HEK293 (cell line): ENCODE measurements at regions not wholly inside any gene's neighbourhood (a gene's known extent, or its start where the extent isn't known, plus 50 kb on each side); places are given as distances from the start of the nearest gene placed in this dataset.
"Not testable (repeated sequence)": the region's sequence is repeated elsewhere in the genome, so short reads cannot be mapped to it uniquely, and the experiment has no call there.

Experiments
- CTCF ChIA-PET: fragments of 350-600 bp; formaldehyde crosslinking; extraction: SDS; loops from one replicate; lab custom pipeline; 2021; ENCODE audit warnings: antibody characterized with exemption; lab: Yijun Ruan, JAX
- POLR2A ChIA-PET: fragments of 300-600 bp; formaldehyde crosslinking; extraction: SDS; loops from one replicate; lab custom pipeline; 2020; ENCODE audit warnings: antibody characterized with exemption, inconsistent platforms; lab: Yijun Ruan, JAX
- H3K27ac ChIP-seq: fragments of 200-500 bp; sonication (Bioruptor generic); 2 replicates; pipeline ENCODE4 v1.5.1; 2014; ENCODE audit warnings: low read depth, low read length, control low read depth, inconsistent platforms; ENCODE audit errors: extremely low read depth
- H3K36me3 ChIP-seq, 2 experiments: fragments of 200-500 bp in 1 of 2; sonication (Bioruptor generic) in 1 of 2; 1 replicate in 1 of 2; 2 replicates in 1 of 2; pipeline ENCODE4 v1.5.1; 2014 to 2017; ENCODE audit warnings: inconsistent platforms in 2 of 2, low read length in 2 of 2; ENCODE audit not compliant: control insufficient read depth in 2 of 2, insufficient read depth in 1 of 2
- H3K4me1 ChIP-seq: fragments of 200-500 bp; sonication (Bioruptor generic); 2 replicates; pipeline ENCODE4 v1.5.1; 2014; ENCODE audit warnings: mild to moderate bottlenecking, low read length, inconsistent platforms; ENCODE audit not compliant: control insufficient read depth, insufficient read depth
- H3K4me3 ChIP-seq: 2 replicates; pipeline ENCODE4 v1.5.1; 2011; ENCODE audit warnings: low read depth, mild to moderate bottlenecking, control low read depth, low read length, moderate library complexity
- H3K9me3 ChIP-seq: fragments of 200-500 bp; sonication (Bioruptor generic); 2 replicates; pipeline ENCODE4 v1.5.1; 2014; ENCODE audit warnings: low read depth, low read length, inconsistent platforms; ENCODE audit not compliant: control insufficient read depth, insufficient read depth
- EGR2 ChIP-seq: fragments of 450-650 bp; formaldehyde crosslinking; IDR thresholded peaks from 2 replicates; pipeline ENCODE4 v1.5.1; 2016; ENCODE audit warnings: low read depth, missing biosample characterization, missing genetic modification characterization
- REPIN1 ChIP-seq: fragments of 450-650 bp; formaldehyde crosslinking; IDR thresholded peaks from 2 replicates; pipeline ENCODE4 v1.5.1; 2017; ENCODE audit warnings: missing biosample characterization, missing genetic modification characterization, low read depth
- SCRT2 ChIP-seq: fragments of 450-650 bp; formaldehyde crosslinking; IDR thresholded peaks from 2 replicates; pipeline ENCODE4 v1.5.1; 2016; ENCODE audit warnings: missing biosample characterization, missing genetic modification characterization
- YY2 ChIP-seq: fragments of 450-650 bp; formaldehyde crosslinking; IDR thresholded peaks from 2 replicates; pipeline ENCODE4 v1.5.1; 2016; ENCODE audit warnings: missing biosample characterization, missing genetic modification characterization
- ZBTB1 ChIP-seq: fragments of 450-650 bp; formaldehyde crosslinking; IDR thresholded peaks from 2 replicates; pipeline ENCODE4 v1.5.1; 2016; ENCODE audit warnings: missing biosample characterization, missing genetic modification characterization
- ZFP37 ChIP-seq: fragments of 450-650 bp; formaldehyde crosslinking; IDR thresholded peaks from 2 replicates; pipeline ENCODE4 v1.5.1; 2016; ENCODE audit warnings: missing biosample characterization, missing genetic modification characterization
- ZNF16 ChIP-seq: fragments of 450-650 bp; formaldehyde crosslinking; IDR thresholded peaks from 2 replicates; pipeline ENCODE4 v1.5.1; 2016; ENCODE audit warnings: low read depth, missing biosample characterization, missing genetic modification characterization
- ZNF211 ChIP-seq: fragments of 450-650 bp; formaldehyde crosslinking; IDR thresholded peaks from 2 replicates; pipeline ENCODE4 v1.5.1; 2016; ENCODE audit warnings: low read depth, missing biosample characterization, missing genetic modification characterization
- ZNF274 ChIP-seq, 2 experiments: fragments of 200-500 bp in 1 of 2; fragments of 450-650 bp in 1 of 2; sonication (Bioruptor generic) in 1 of 2; formaldehyde crosslinking in 1 of 2; IDR thresholded peaks; 2 replicates each; pipeline versions ENCODE4 v1.5.1 to v1.6.1; 2014 to 2016; ENCODE audit warnings: borderline replicate concordance in 1 of 2, inconsistent platforms in 1 of 2, low read length in 1 of 2, missing biosample characterization in 1 of 2, missing genetic modification characterization in 1 of 2
- ZNF302 ChIP-seq: fragments of 450-650 bp; formaldehyde crosslinking; IDR thresholded peaks from 2 replicates; pipeline ENCODE4 v1.5.1; 2016; ENCODE audit warnings: missing biosample characterization, missing genetic modification characterization, low read depth
- ZNF354C ChIP-seq: fragments of 450-650 bp; formaldehyde crosslinking; IDR thresholded peaks from 2 replicates; pipeline ENCODE4 v1.5.1; 2016; ENCODE audit warnings: missing biosample characterization, missing genetic modification characterization, low read depth, borderline replicate concordance
- ZNF391 ChIP-seq: fragments of 450-650 bp; formaldehyde crosslinking; IDR thresholded peaks from 2 replicates; pipeline ENCODE4 v1.5.1; 2016; ENCODE audit warnings: low read depth, missing biosample characterization, missing genetic modification characterization, borderline replicate concordance
- ZNF510 ChIP-seq: fragments of 450-650 bp; formaldehyde crosslinking; IDR thresholded peaks from 2 replicates; pipeline ENCODE4 v1.5.1; 2018; ENCODE audit warnings: mild to moderate bottlenecking, missing genetic modification characterization, missing biosample characterization; ENCODE audit not compliant: insufficient replicate concordance
- ZNF513 ChIP-seq: fragments of 450-650 bp; IDR thresholded peaks from 2 replicates; pipeline ENCODE4 v1.5.1; 2018; ENCODE audit warnings: missing biosample characterization, missing genetic modification characterization
- ZNF544 ChIP-seq: fragments of 450-650 bp; formaldehyde crosslinking; IDR thresholded peaks from 2 replicates; pipeline ENCODE4 v1.5.0; 2017; ENCODE audit warnings: missing biosample characterization, missing genetic modification characterization

DNA sequence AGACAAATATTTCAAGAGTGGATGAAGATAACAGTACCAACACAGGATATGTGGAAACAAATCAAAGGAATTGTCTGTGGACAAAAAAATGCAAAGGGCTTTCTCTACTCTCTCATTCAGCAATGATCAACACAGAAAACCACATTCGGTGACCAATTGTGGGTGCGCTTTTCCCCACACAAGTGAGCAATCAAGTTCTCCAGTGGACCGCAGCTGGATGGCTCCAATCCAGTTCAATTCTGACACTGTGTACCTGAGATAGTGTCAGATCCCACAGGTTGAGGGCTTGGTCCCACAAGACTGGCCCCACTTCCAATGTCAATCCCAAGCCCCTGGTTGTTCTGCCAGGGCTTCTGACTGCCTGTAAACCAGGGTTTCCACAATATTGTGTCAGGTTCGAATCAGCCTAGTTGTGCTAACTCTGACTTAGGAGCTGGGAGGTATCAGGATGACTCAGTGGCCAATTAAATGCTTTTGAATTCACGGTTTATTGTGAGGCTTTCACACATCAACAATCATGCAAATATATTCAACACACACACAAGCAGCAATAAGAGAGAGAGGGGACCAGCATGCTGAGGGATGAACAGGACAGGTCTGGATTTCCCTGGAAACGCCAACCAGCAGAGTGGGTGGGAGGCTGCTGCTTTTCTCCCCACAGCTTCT lies 87.0 kb upstream of the BTG3 start:
- Histone ChIP-seq H3K36me3 (no peaks in the 10 kb centered on the region), H3K4me1 (no peaks in the 10 kb centered on the region), H3K4me3 (no peak overlapping the region), H3K27ac (no peak overlapping the region), H3K9me3 (no peaks in the 10 kb centered on the region)
- TF ChIP-seq YY2 (tag by site-specific recombination), result no peak
- TF ChIP-seq ZNF16 (tag by site-specific recombination), result no peak
- TF ChIP-seq ZNF354C (tag by site-specific recombination), result no peak
- no peak for TF ChIP-seq ZNF211
- no peak for TF ChIP-seq SCRT2 (tag by site-specific recombination)
- no peak for TF ChIP-seq ZNF513
- POLR2A ChIA-PET, result interaction anchor here (0.6 to 0.7 kb wide), 2 partner anchors 11 to 96 kb away, joined by 3 to 4 read pairs; no protein-coding TSS in a partner anchor
- CTCF ChIA-PET, result interaction anchor here (0.6 to 1.0 kb wide), 2 partner anchors 18 to 61 kb away, joined by 3 read pairs; no protein-coding TSS in a partner anchor

GRCh38 chr21:17697473-17697872 lies 84.8 kb upstream of the BTG3 start:
- POLR2A ChIA-PET, result no interaction called here
- Histone ChIP-seq H3K4me3 (no peak overlapping the region), H3K27ac (no peak overlapping the region), H3K36me3 (no peaks in the 10 kb centered on the region), H3K4me1 (no peaks in the 10 kb centered on the region), H3K9me3 (no peaks in the 10 kb centered on the region)
- TF ChIP-seq ZNF391 (tag by site-specific recombination) (no peak), ZBTB1 (tag by site-specific recombination) (no peak), REPIN1 (tag by site-specific recombination) (no peak)
- CTCF ChIA-PET, result interaction anchor here (0.7 to 1.2 kb wide), 3 partner anchors 10 to 18 kb away, joined by 3 to 5 read pairs (median 3); no protein-coding TSS in a partner anchor

DNA sequence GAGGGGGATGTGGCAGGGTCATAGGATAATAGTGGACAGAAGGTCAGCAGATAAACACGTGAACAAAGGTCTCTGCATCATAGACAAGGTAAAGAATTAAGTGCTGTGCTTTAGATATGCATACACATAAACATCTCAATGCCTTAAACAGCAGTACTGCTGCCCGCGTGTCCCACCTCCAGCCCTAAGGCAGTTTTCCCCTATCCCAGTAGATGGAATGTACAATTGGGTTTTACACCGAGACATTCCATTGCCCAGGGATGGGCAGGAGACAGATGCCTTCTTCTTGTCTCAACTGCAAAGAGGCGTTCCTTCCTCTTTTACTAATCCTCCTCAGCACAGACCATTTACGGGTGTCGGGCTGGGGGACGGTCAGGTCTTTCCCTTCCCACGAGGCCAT lies 81.7 kb upstream of the BTG3 start:
- H3K4me3 ChIP-seq, H3K9me3 ChIP-seq, H3K36me3 ChIP-seq, H3K27ac ChIP-seq, H3K4me1 ChIP-seq, CTCF ChIA-PET, POLR2A ChIA-PET: not testable (repeated sequence)

GRCh38 chr21:17693801-17694200 lies 81.1 kb upstream of the BTG3 start:
- Histone ChIP-seq H3K36me3 (no peaks in the 10 kb centered on the region), H3K4me1 (no peaks in the 10 kb centered on the region)
- POLR2A ChIA-PET, result no interaction called here
- TF ChIP-seq EGR2 (tag by site-specific recombination) (no peak), ZFP37 (tag by site-specific recombination) (no peak), ZNF544 (tag by site-specific recombination) (no peak), ZNF274 (IDR thresholded peaks at IDR 0.05; ENCODE audit: low read length) (no peak), ZNF274 (tag by site-specific recombination; IDR thresholded peaks at IDR 0.05; ENCODE audit: borderline replicate concordance) (no peak), ZNF510 (tag by site-specific recombination) (no peak), ZNF302 (no peak)
- TF ChIP-seq, all 188 proteins: peak for 0
- H3K4me3 ChIP-seq, result no peak overlapping the region
- H3K9me3 ChIP-seq, result no peaks in the 10 kb centered on the region
- no peak overlapping the region for H3K27ac ChIP-seq
- CTCF ChIA-PET, result no interaction called here
